ENCODE measurements at regions not wholly inside any gene's neighbourhood (a gene's known extent, or its start where the extent isn't known, plus 50 kb on each side); places are given as distances from the start of the nearest gene placed in this dataset.

DNA sequence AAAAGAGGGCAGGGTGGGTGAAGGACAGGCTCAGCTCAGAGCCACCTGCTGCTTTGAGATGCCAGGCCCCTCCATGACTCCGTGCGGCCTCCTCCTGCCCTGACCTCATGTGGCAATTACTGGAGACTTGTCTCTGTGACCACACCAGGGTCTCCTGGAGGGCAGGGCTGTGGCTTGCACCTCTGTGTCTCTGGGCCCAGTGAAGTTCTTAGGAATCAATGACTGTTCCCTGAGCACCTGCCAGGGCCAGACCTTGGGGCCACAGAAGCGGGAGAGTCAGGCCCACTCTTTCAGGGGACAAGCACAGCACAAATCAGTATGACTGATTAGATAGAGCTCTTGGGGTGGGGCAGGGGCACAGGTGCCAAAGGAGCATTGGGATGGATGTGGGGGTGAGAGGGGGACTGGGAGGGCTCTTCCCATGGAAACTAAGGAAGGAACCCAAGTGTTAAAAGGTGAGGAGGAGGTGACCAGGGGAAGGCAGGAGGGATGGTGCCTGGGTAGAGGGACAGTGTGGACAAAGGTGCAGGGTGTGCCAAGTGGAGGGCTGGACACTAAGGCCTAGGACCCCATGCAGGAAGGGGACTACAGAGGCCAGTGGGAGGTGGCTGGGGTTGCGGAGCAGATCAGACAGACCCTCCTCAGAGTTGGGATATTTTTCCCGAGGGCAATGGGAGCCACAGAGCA, 77.3 kb upstream of the SHISAL1 start:
- no peak for DNase-seq (ENCODE audit: extremely low read depth, low read depth, low spot score)

DNA sequence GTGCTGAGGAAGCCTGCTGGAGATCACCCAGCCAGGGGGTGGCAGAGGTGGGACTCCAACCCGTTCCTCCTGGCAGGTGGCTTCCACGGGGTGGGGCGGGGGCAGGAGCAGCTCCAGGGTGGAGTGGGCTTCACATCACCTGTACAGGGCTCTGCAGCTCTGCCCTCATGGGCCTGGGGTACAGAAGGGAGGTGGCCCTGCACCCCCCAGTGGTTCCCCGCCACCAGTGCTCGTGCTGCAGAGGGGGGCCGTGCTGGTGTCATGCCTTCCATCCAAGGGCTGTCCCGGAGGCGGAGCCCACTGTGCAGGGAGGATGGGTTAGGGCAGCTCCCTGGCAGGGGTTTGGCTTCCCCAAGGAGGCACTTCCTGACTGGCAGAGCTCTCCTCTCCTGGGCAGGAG, 76.4 kb upstream of the SHISAL1 start:
- no peak for DNase-seq (ENCODE audit: extremely low read depth, low read depth, low spot score)

- no peak for DNase-seq (ENCODE audit: extremely low read depth, low read depth, low spot score)
These were observed 74.7 kb upstream of the SHISAL1 start for GRCh38 chr22:44387486-44387885.

DNA sequence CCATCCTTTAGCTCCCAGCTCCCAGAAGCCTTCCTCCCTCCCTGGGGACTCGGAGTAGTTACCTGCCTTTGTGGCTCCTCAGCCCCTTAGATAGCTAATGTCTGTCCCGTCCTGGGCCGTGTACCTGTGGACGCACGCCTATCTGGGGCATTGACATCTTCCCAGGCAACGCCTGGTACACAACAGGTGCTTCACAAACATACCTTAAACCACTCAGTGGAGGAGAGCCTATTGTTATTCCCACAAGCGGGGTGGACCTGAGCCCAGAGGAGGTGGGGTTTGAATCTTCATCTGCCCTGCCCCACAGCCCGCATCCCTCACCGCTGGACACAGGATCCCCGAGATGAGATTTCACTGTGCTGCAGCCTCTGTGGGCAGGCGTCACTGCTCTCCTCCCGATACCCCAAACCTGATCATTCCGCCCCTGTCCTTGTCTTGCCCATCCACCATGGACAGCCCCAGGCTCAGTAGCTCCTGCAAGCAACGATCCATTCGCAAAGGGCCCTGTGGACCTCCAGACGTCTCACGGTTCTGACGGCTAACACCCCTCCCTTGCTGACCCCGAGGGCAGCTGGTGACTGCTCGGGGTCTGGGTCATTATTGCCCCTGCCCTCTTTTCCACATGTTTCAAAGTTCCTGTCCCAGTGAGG, 73.8 kb upstream of the SHISAL1 start:
- no peak for DNase-seq (ENCODE audit: extremely low read depth, low read depth, low spot score)

GRCh38 chr22:44385781-44386180, 73.0 kb upstream of the SHISAL1 start:
- no peak for DNase-seq (ENCODE audit: extremely low read depth, low read depth, low spot score)

GRCh38 chr22:44385296-44385610, 72.5 kb upstream of the SHISAL1 start:
- no peak for DNase-seq (ENCODE audit: extremely low read depth, low read depth, low spot score)

- DNase-seq (ENCODE audit: extremely low read depth, low read depth, low spot score) = no peak
These were observed 72.0 kb upstream of the SHISAL1 start for GRCh38 chr22:44384563-44385295.

DNA sequence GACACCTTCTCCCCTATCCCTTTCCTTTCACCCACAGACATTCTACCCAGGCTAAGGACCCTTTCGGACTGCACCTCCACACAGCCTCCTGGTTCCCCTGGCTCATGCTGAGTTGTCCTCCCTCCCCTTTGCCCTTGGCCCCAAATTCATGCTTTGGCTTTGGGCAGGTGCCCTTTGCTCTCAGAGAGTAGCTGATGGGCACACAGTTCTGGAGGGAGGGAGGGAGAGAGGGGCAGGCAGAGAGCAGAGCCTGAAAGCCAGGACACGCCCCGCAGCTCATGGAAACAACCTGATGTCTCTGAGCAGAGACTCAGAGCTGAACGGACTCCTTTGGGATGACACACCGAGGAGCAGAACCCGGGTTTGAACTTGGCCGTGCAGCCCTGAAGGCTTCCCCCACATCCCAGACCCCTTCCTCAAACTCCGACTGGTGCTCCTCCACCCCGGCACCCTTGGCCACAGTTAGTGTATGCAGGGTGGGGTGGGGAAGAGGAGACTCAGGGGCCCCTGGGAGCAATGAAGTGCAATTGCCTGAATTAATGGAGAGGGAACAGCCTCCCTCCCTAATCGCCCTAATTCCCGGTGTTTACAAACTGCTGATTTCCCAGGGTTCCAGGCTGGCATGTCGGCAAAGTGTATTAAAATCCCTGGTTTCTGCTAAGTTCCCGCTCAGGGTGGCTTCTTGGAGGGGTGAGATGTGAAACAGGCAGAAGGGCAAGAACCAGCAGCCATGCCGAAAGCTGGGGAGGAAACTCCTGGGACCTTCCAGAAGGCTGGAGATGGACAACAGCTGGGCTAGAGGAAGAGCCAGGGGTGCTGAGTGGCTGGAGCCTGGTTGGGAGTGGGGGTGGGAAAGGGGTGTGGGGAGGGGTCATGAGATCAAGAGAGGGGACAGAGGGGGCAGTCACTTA, 71.2 kb upstream of the SHISAL1 start:
- no peak for DNase-seq (ENCODE audit: extremely low read depth, low read depth, low spot score)

GRCh38 chr22:44383064-44383575, 70.4 kb upstream of the SHISAL1 start:
- DNase-seq (ENCODE audit: extremely low read depth, low read depth, low spot score) = no peak

DNA sequence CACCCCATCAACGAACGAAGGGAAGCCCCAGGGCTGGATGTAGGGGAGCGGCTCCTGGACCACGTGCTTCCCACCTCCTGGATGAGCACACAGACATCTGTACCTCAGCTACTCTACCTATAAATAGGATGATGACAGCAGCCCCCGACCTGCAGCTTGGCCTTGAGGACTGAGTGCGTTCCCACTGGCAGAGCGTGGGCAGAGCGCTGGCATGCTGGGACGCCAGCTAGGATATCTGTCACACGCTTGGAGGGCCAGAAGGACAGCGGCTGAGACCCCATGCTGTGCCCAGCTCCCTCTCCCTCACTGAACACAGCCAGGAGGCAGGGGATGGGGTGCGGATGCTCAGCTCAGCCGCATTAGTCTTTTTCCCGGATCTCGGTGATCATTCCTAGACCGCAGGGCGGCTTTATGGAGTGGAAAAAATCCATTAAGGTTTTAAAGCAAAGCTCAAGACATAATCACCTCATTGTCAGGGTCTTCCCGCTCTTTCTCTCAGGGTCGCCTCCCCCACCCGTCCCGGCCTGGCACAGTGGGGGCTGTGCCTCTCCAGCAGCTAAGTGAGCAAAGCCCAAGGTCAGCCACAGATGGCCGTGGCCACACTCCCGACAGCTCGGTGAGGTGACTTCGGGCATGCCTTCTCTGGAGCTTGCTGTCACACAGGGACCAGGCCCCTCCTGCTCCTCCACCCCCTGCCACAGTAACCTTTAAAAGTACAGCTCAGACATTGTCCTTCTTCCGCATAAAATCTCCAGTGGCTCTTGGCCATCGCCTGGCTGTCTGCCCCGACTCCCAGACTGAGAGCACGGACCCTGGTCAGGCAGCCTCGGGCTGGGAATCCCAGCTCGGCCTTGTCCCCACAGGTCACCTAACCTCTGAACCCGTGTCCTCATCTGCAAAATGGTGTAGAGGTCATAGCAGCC, 69.6 kb upstream of the SHISAL1 start:
- DNase-seq (ENCODE audit: extremely low read depth, low read depth, low spot score) = no peak

DNA sequence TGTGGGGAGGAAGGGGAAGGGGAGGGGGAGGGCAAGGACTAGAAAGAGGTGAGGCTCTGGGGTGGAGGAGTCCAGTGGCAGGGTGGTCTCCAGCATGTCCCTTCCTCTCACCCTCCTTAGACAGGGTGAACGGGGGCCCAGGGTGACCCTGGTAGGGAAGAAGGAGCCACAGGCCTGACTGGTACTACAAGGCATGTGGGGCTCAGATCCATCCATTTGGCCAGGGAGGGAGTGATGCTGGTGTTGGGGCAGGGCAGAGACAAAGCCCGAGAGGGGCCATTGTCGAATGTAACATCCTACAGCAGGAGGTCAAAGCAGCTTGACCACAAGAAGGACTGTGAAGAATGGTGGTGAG, 69.0 kb upstream of the SHISAL1 start:
- no peak for DNase-seq (ENCODE audit: extremely low read depth, low read depth, low spot score)

DNA sequence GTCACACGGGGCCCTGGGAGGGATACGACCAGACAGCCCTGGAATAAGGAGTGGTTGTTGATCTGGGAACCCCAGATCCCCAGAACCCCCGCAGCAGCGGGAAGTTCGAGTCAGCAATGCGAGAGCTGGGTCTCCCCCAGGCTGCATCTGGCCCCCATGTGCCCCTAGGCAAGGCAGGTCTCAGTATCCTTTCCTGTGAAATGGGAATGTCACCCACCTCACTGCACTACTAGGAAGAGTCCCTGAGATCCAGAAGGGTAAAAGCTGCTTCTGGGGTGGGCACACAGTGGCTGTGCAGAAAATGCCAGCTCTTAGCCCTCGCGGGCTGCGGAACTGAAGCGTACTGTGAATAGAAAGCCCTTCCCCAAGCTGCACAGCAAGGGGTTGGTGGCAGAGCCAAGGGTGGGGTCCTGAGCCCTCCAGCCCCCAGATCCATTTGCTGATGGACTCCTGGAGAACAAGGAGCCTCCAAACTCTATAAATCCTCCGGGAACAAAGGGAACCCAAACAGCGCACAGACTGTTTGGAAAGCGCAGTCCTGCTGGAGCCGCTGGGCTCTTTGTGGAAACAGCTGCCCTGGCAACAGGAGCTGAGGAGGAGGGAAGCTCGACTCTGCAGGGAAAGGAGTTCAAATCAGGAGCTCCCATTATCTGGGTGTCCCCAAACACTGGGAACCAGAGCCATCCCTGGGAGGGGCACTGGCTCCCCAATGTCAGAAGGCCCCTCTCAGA, 68.2 kb upstream of the SHISAL1 start:
- no peak for DNase-seq (ENCODE audit: extremely low read depth, low read depth, low spot score)

- DNase-seq (ENCODE audit: extremely low read depth, low read depth, low spot score) = no peak
These were observed 67.3 kb upstream of the SHISAL1 start for GRCh38 chr22:44379817-44380755.

- no peak for DNase-seq (ENCODE audit: extremely low read depth, low read depth, low spot score)
These were observed 65.6 kb upstream of the SHISAL1 start for GRCh38 chr22:44378380-44378779.

- no peak for DNase-seq (ENCODE audit: extremely low read depth, low read depth, low spot score)
These were observed 62.7 kb upstream of the SHISAL1 start for GRCh38 chr22:44375451-44375850.

- DNase-seq (ENCODE audit: extremely low read depth, low read depth, low spot score) = no peak
These were observed 60.5 kb upstream of the SHISAL1 start for GRCh38 chr22:44373234-44373633.

DNA sequence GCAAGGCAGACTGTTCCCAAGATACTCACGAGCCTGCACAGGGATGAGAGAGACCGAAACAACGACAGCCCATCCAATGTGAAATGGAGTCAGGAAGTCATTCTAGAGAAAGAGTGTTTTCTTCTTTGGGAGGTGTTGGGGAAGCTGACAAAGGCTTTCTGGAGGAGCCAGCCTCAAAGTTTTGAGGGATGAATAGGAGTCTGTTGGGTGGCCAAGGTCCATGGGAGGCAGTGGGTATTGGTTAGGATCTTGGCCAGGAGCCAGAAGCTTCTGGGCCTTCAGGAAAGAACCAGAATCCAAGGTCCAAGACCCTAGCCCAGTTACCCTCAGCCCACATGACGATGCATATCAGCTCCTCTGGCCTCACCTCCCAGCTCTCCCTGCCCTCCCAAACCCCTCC, 59.9 kb upstream of the SHISAL1 start:
- DNase-seq (ENCODE audit: extremely low read depth, low read depth, low spot score) = no peak
